Caco-2 (cell line): ENCODE measurements at regions not wholly inside any gene's neighbourhood (a gene's known extent, or its start where the extent isn't known, plus 50 kb on each side); places are given as distances from the start of the nearest gene placed in this dataset.
A peak's percentile ranks its signal among the peaks of the same experiment; 100 is the strongest.

Experiments
- BruUV-seq: library from RNA; stranded (reverse); fragments of 400-500 nt; replicated peaks from 2 replicates; lab custom pipeline; 2021; lab: Mats Ljungman, UMichigan
- CTCF ChIA-PET: fragments of 300-600 bp; sonication (Branson Sonifier 250); formaldehyde crosslinking; loops from one replicate; lab custom pipeline; 2022; ENCODE audit warnings: antibody characterized with exemption; lab: Charles Lee
- POLR2A ChIA-PET: fragments of 300-600 bp; sonication (Branson Sonifier 250); formaldehyde crosslinking; loops from one replicate; lab custom pipeline; 2022; ENCODE audit warnings: antibody characterized with exemption; lab: Charles Lee
- DNase-seq, 2 experiments: peaks; one replicate each; pipeline versions ENCODE4 v3.0.0 to v3.0.0-alpha.2; 2020 to 2022
- H3K27me3 ChIP-seq: replicated peaks from 2 replicates; pipeline ENCODE4 v1.6.0; 2011; ENCODE audit warnings: low read length; ENCODE audit not compliant: control insufficient read depth, insufficient read depth
- H3K36me3 ChIP-seq: 2 replicates; pipeline ENCODE4 v1.5.1; 2011; ENCODE audit warnings: low read length; ENCODE audit not compliant: control insufficient read depth, insufficient read depth
- H3K4me1 ChIP-seq: fragments of 250-450 bp; sonication (Bioruptor Pico); 2 replicates; pipeline ENCODE4 v1.5.1; 2020; ENCODE audit warnings: mild to moderate bottlenecking
- H3K4me3 ChIP-seq: 2 replicates; pipeline ENCODE4 v1.5.1; 2011; ENCODE audit warnings: low read depth, mild to moderate bottlenecking, control low read depth, low read length
- H3K9me3 ChIP-seq: fragments of 250-450 bp; sonication (Bioruptor Pico); 2 replicates; pipeline ENCODE4 v1.5.1; 2020; ENCODE audit warnings: mild to moderate bottlenecking, moderate library complexity
- H3K27ac Mint-ChIP-seq: one replicate; pipeline ENCODE4 v1.8.0; 2022; ENCODE audit warnings: mixed read lengths; ENCODE audit not compliant: unreplicated experiment
- H3K27me3 Mint-ChIP-seq: one replicate; pipeline ENCODE4 v1.8.0; 2022; ENCODE audit warnings: mixed read lengths; ENCODE audit not compliant: insufficient read depth, unreplicated experiment
- H3K36me3 Mint-ChIP-seq: one replicate; pipeline ENCODE4 v1.8.0; 2022; ENCODE audit warnings: mild to moderate bottlenecking, mixed read lengths; ENCODE audit not compliant: insufficient read depth, unreplicated experiment
- H3K4me1 Mint-ChIP-seq: one replicate; pipeline ENCODE4 v1.8.0; 2022; ENCODE audit warnings: low read depth, mixed read lengths; ENCODE audit not compliant: unreplicated experiment
- H3K4me3 Mint-ChIP-seq: one replicate; pipeline ENCODE4 v1.8.0; 2022; ENCODE audit warnings: mild to moderate bottlenecking, moderate library complexity, mixed read lengths; ENCODE audit not compliant: unreplicated experiment
- H3K9me3 Mint-ChIP-seq: one replicate; pipeline ENCODE4 v1.8.0; 2022; ENCODE audit warnings: mixed read lengths; ENCODE audit not compliant: unreplicated experiment
- intact Hi-C: fragments of 100-400 bp; cut with micrococcal nuclease; formaldehyde crosslinking; loops from one replicate; pipeline ENCODE4 v1.10.0; 2022; ENCODE audit not compliant: unreplicated experiment
- TF ChIP-seq, protein P1 (sequence below), 2 experiments: fragments of 200-600 bp in 1 of 2; IDR thresholded peaks; 1 replicate in 1 of 2; 2 replicates in 1 of 2; pipeline versions ENCODE4 v1.5.1 to v1.8.0; 2011 to 2022; ENCODE audit warnings: antibody characterized with exemption in 1 of 2, control low read depth in 1 of 2, inconsistent platforms in 1 of 2, low read depth in 1 of 2, low read length in 1 of 2, mild to moderate bottlenecking in 1 of 2, moderate library complexity in 1 of 2; ENCODE audit not compliant: insufficient read depth in 1 of 2, severe bottlenecking in 1 of 2, unreplicated experiment in 1 of 2

DNA sequence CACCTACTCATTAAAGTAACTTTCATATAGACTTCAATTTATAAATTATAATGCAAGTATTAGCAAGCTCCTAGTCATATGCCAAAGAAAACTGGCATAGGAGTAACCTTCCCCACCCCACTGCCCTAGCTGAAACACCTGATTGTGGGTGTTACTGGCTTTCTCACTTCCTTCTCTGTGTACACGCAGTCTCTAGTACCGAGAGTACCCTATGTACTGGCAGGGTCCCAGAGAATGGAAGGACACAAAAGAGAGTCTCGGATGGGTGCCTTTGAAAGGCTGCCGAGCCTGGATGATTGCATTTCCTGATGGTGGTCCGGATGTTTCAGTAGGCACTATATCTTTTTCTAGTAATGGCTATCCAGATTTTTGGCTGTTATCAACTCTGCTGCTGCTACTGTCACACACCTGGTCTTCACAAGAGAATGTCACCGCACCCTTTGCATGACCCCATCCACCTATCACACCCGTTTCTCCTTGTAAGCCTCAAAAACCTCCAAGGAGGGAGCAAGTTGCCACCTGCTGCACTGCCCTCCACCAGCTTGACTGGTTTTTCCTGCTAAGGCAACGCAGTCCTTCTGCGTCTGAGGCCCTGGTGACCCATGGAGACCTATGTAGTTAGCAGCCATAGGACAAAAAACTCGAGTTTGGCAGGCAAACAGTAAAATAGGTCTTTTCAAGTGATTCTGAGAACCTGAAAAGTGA, 53.8 kb upstream of the CLINT1 start:
- BruUV-seq, result no TSS peak
- H3K9me3 Mint-ChIP-seq, result no peaks in the 10 kb centered on the region

DNA sequence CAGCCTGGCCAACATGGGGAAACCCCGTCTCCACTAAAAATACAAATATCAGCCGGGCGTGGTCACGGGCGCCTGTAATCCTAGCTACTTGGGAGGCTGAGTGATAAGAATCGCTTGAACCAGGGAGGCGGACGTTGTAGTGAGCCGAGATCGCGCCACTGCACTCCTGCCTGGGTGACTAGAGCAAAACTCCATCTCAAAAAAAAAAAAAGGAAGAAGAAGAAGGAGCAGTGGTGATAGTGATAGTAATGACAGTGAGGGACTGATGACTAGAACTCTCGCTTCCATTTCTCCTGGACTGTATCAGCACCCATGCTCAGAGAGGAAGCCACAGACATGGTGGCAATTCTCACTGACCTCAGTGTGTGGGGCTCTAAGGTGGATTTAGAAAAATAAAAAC, 52.6 kb upstream of the CLINT1 start:
- CTCF ChIA-PET, result interaction anchor here (0.6 kb wide), 1 partner anchor 41 kb away, joined by 6 read pairs; no protein-coding TSS in a partner anchor
- no peaks in the 10 kb centered on the region for H3K9me3 Mint-ChIP-seq
- no peaks in the 10 kb centered on the region for H3K36me3 Mint-ChIP-seq
- POLR2A ChIA-PET, result no interaction called here
- BruUV-seq, result no TSS peak
- H3K27me3 Mint-ChIP-seq, result no peaks in the 10 kb centered on the region
- no peak for DNase-seq
- no peak overlapping the region for H3K4me3 Mint-ChIP-seq
- intact Hi-C loops, result no loop called here
- no peak overlapping the region for H3K4me3 ChIP-seq
- H3K9me3 ChIP-seq, result no peaks in the 10 kb centered on the region
- no peaks in the 10 kb centered on the region for H3K27me3 ChIP-seq
- no peaks in the 10 kb centered on the region for H3K4me1 Mint-ChIP-seq
- TF ChIP-seq, protein P1, sequence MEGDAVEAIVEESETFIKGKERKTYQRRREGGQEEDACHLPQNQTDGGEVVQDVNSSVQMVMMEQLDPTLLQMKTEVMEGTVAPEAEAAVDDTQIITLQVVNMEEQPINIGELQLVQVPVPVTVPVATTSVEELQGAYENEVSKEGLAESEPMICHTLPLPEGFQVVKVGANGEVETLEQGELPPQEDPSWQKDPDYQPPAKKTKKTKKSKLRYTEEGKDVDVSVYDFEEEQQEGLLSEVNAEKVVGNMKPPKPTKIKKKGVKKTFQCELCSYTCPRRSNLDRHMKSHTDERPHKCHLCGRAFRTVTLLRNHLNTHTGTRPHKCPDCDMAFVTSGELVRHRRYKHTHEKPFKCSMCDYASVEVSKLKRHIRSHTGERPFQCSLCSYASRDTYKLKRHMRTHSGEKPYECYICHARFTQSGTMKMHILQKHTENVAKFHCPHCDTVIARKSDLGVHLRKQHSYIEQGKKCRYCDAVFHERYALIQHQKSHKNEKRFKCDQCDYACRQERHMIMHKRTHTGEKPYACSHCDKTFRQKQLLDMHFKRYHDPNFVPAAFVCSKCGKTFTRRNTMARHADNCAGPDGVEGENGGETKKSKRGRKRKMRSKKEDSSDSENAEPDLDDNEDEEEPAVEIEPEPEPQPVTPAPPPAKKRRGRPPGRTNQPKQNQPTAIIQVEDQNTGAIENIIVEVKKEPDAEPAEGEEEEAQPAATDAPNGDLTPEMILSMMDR (IDR thresholded peaks at IDR 0.05; ENCODE audit: insufficient read depth in 1 of 2, low read depth in 1 of 2, low read length in 1 of 2, severe bottlenecking in 1 of 2, unreplicated experiment in 1 of 2), result no peak
- no peaks in the 10 kb centered on the region for H3K36me3 ChIP-seq
- peaks cover 13% of the 10 kb centered on the region for H3K4me1 ChIP-seq
- no peak overlapping the region for H3K27ac Mint-ChIP-seq

More for the DNA sequence above, 53.8 kb upstream of the CLINT1 start:
- Histone ChIP-seq H3K27me3 (no peaks in the 10 kb centered on the region), H3K4me3 (no peak overlapping the region), H3K4me1 (peaks cover 17% of the 10 kb centered on the region), H3K9me3 (no peaks in the 10 kb centered on the region), H3K36me3 (no peaks in the 10 kb centered on the region)
- DNase-seq, result peak; percentile 42 to 55
- TF ChIP-seq, protein P1 (IDR thresholded peaks at IDR 0.05; ENCODE audit: insufficient read depth in 1 of 2, low read depth in 1 of 2, low read length in 1 of 2, severe bottlenecking in 1 of 2, unreplicated experiment in 1 of 2), result no peak
- POLR2A ChIA-PET, result no interaction called here
- Mint-ChIP-seq H3K36me3 (no peaks in the 10 kb centered on the region), H3K4me1 (peaks cover 4% of the 10 kb centered on the region), H3K27me3 (no peaks in the 10 kb centered on the region), H3K4me3 (no peak overlapping the region), H3K27ac (no peak overlapping the region)
- CTCF ChIA-PET, result no interaction called here
- intact Hi-C loops, result no loop called here
